CD14-positive monocyte (primary cell): ENCODE measurements at regions not wholly inside any gene's neighbourhood (a gene's known extent, or its start where the extent isn't known, plus 50 kb on each side); places are given as distances from the start of the nearest gene placed in this dataset.

Source experiments
- DNase-seq, 3 donors: peaks; one replicate each; pipeline ENCODE4 v3.0.0-alpha.2; 2011 to 2022
- H2AFZ ChIP-seq: 2 replicates; pipeline ENCODE4 v1.6.0; 2012; ENCODE audit warnings: mild to moderate bottlenecking, low read depth, low read length, inconsistent platforms; ENCODE audit not compliant: insufficient read depth, poor library complexity, severe bottlenecking
- H3K27ac ChIP-seq, 2 donors: 1 replicate in 1 of 2; 2 replicates in 1 of 2; pipeline ENCODE4 v1.5.1; 2012 to 2013; ENCODE audit warnings: low read length in 2 of 2, control low read depth in 1 of 2, inconsistent platforms in 1 of 2, low read depth in 1 of 2, mild to moderate bottlenecking in 1 of 2
- H3K27me3 ChIP-seq, 2 donors: one replicate each; pipeline versions ENCODE4 v1.6.0 to v1.6.1; 2011 to 2013; ENCODE audit warnings: low read length in 2 of 2; ENCODE audit not compliant: control insufficient read depth in 2 of 2, insufficient read depth in 2 of 2
- H3K36me3 ChIP-seq, 2 donors: replicated peaks in 1 of 2; 1 replicate in 1 of 2; 2 replicates in 1 of 2; pipeline versions ENCODE4 v1.5.1 to v1.6.1; 2012 to 2013; ENCODE audit warnings: low read length in 2 of 2, control low read depth in 1 of 2, inconsistent platforms in 1 of 2, mild to moderate bottlenecking in 1 of 2; ENCODE audit not compliant: insufficient read depth in 2 of 2, control insufficient read depth in 1 of 2
- H3K4me1 ChIP-seq, 2 donors: 1 replicate in 1 of 2; 2 replicates in 1 of 2; pipeline versions ENCODE4 v1.5.1 to v1.6.1; 2012 to 2013; ENCODE audit warnings: low read length in 2 of 2, control low read depth in 1 of 2, inconsistent platforms in 1 of 2, mild to moderate bottlenecking in 1 of 2, moderate library complexity in 1 of 2; ENCODE audit not compliant: insufficient read depth in 2 of 2, control insufficient read depth in 1 of 2
- H3K4me2 ChIP-seq: replicated peaks from 2 replicates; pipeline ENCODE3; 2012; ENCODE audit warnings: low read length, moderate library complexity, mild to moderate bottlenecking; ENCODE audit not compliant: poor library complexity, severe bottlenecking; ENCODE audit errors: extremely low read depth
- H3K4me3 ChIP-seq, 3 experiments: fragments of 200-600 bp in 1 of 3; sonication (generic) in 1 of 3; replicated peaks in 1 of 3; 1 replicate in 2 of 3; 2 replicates in 1 of 3; pipeline ENCODE4 v1.5.1; 2011 to 2013; ENCODE audit warnings: low read length in 3 of 3, mild to moderate bottlenecking in 3 of 3, control low read depth in 2 of 3, low read depth in 2 of 3, inconsistent platforms in 1 of 3, moderate library complexity in 1 of 3
- H3K79me2 ChIP-seq: 2 replicates; pipeline ENCODE4 v1.6.0; 2012; ENCODE audit warnings: mild to moderate bottlenecking, control low read depth, inconsistent platforms, low read length, moderate library complexity; ENCODE audit not compliant: insufficient read depth
- H3K9ac ChIP-seq: 2 replicates; pipeline ENCODE4 v1.6.0; 2017; ENCODE audit warnings: low read length, mild to moderate bottlenecking; ENCODE audit not compliant: insufficient read depth, poor library complexity, severe bottlenecking
- H3K9me3 ChIP-seq, 2 donors: replicated peaks in 1 of 2; 1 replicate in 1 of 2; 2 replicates in 1 of 2; pipeline versions ENCODE4 v1.5.1 to v1.6.1; 2012 to 2013; ENCODE audit warnings: low read length in 2 of 2, control low read depth in 1 of 2; ENCODE audit not compliant: control insufficient read depth in 1 of 2, insufficient read depth in 1 of 2
- H4K20me1 ChIP-seq: 2 replicates; pipeline ENCODE4 v1.6.0; 2012; ENCODE audit warnings: mild to moderate bottlenecking, low read length, control low read depth, moderate library complexity; ENCODE audit not compliant: insufficient read depth
- H3K27ac Mint-ChIP-seq, 7 donors: one replicate each; pipeline ENCODE4 v1.8.0; 2020; ENCODE audit warnings: mild to moderate bottlenecking in 7 of 7, mixed read lengths in 7 of 7, moderate library complexity in 6 of 7, inconsistent platforms in 2 of 7
- H3K27me3 Mint-ChIP-seq, 3 donors: one replicate each; pipeline ENCODE4 v1.8.0; 2021 to 2022; ENCODE audit warnings: low read depth in 3 of 3, mild to moderate bottlenecking in 3 of 3, mixed read lengths in 3 of 3, moderate library complexity in 3 of 3, inconsistent platforms in 1 of 3
- H3K36me3 Mint-ChIP-seq, 2 donors: one replicate each; pipeline ENCODE4 v1.8.0; 2020; ENCODE audit warnings: mixed read lengths in 2 of 2, inconsistent platforms in 1 of 2, mild to moderate bottlenecking in 1 of 2
- H3K4me1 Mint-ChIP-seq: one replicate; pipeline ENCODE4 v1.8.0; 2020; ENCODE audit warnings: mild to moderate bottlenecking, mixed read lengths
- H3K4me3 Mint-ChIP-seq, 2 donors: one replicate each; pipeline ENCODE4 v1.8.0; 2020; ENCODE audit warnings: mild to moderate bottlenecking in 2 of 2, mixed read lengths in 2 of 2, moderate library complexity in 1 of 2
- H3K9me3 Mint-ChIP-seq, 7 donors: one replicate each; pipeline ENCODE4 v1.8.0; 2020 to 2022; ENCODE audit warnings: mixed read lengths in 7 of 7, mild to moderate bottlenecking in 6 of 7, moderate library complexity in 6 of 7, inconsistent platforms in 2 of 7
- WGBS: methylation state at CpG from one replicate; pipeline ENCODE4 v1.1.5; 2013; ENCODE audit warnings: missing lambda C conversion rate; ENCODE audit not compliant: insufficient coverage; 5-methylcytosine and 5-hydroxymethylcytosine counted together
- intact Hi-C, 2 donors: fragments of 100-400 bp; cut with micrococcal nuclease; formaldehyde crosslinking; loops; one replicate each; pipeline versions ENCODE4 v1.15.0 to v1.15.1; 2023
- TF ChIP-seq, protein P1 (sequence below): fragments of 200-600 bp; IDR thresholded peaks from one replicate; pipeline ENCODE4 v1.8.0; 2022; ENCODE audit warnings: antibody characterized with exemption, mild to moderate bottlenecking

DNA sequence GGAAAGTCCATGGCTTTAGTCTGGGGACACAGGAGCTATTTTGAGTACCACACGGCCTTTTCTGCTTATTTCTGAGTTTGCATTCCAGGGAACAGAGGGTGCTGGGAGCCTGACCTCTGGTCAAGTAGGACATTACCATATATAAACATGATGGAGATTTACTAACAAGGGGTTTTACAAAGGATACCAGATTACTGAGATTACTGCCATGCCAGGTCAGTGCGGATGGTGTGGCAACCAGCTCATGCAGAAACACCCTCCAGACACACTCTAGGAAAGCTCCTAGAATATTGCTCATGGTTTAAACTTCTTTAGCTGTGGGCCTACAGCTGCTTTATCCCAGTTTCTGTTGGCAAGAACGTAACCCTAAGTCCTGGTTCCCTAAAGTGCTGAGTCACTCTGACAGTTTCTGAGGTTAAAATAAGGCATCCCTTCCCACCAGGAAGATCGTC lies 54.3 kb upstream of the AGTR1 start:
- H3K9me3 ChIP-seq = no peaks in the 10 kb centered on the region
- H3K4me1 Mint-ChIP-seq = peaks cover 11% of the 10 kb centered on the region
- intact Hi-C loops = no loop called here
- no peak overlapping the region for H3K9ac ChIP-seq
- peaks cover 0 to 4% of the 10 kb centered on the region in 2 donors for H3K4me1 ChIP-seq
- H3K36me3 Mint-ChIP-seq = no peaks in the 10 kb centered on the region
- no peaks in the 10 kb centered on the region for H4K20me1 ChIP-seq
- H3K27ac ChIP-seq = no peak overlapping the region
- H3K4me2 ChIP-seq = no peak overlapping the region
- no peak for DNase-seq
- no peaks in the 10 kb centered on the region for H3K79me2 ChIP-seq
- H3K27me3 ChIP-seq = no peaks in the 10 kb centered on the region
- no peaks in the 10 kb centered on the region for H3K36me3 ChIP-seq
- WGBS = 80% methylated on average over 3 of the region's 4 CpGs
- no peak overlapping the region for H2AFZ ChIP-seq
- H3K27me3 Mint-ChIP-seq = peaks cover 0 to 2% (median 0%) of the 10 kb centered on the region in 3 donors
- H3K4me3 ChIP-seq = no peak overlapping the region
- H3K9me3 Mint-ChIP-seq = no peaks in the 10 kb centered on the region
- no peak overlapping the region for H3K27ac Mint-ChIP-seq
- no peak overlapping the region for H3K4me3 Mint-ChIP-seq
- TF ChIP-seq, protein P1, sequence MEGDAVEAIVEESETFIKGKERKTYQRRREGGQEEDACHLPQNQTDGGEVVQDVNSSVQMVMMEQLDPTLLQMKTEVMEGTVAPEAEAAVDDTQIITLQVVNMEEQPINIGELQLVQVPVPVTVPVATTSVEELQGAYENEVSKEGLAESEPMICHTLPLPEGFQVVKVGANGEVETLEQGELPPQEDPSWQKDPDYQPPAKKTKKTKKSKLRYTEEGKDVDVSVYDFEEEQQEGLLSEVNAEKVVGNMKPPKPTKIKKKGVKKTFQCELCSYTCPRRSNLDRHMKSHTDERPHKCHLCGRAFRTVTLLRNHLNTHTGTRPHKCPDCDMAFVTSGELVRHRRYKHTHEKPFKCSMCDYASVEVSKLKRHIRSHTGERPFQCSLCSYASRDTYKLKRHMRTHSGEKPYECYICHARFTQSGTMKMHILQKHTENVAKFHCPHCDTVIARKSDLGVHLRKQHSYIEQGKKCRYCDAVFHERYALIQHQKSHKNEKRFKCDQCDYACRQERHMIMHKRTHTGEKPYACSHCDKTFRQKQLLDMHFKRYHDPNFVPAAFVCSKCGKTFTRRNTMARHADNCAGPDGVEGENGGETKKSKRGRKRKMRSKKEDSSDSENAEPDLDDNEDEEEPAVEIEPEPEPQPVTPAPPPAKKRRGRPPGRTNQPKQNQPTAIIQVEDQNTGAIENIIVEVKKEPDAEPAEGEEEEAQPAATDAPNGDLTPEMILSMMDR = no peak

DNA sequence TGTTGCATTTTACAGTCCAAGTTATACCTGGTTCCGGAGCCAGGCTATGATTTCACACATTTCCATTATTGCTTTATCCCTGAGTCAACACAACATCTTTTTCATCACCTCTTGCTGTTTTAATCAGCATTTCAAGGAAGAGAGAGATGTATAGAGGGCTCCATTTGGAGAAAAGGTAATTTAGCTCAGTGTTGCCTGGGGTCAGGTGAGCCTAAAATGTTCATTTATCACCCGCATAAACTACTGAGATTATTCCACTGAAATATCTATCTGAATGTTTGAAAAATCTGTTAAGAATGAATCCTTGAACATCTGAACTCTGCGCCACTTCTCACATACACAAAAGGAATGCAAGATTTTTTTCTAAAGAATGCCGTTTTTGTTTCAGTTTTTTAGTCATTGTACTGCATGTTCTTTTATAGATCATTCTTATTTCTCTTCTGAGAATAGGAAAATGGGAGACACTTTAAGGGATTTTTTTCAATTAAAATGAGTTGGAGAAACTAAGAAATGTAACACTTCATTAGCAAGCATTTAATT lies 51.5 kb upstream of the AGTR1 start:
- H3K36me3 Mint-ChIP-seq = no peaks in the 10 kb centered on the region
- intact Hi-C loops = no loop called here
- TF ChIP-seq, protein P1 = no peak
- Histone ChIP-seq H3K4me3 (no peak overlapping the region), H2AFZ (no peak overlapping the region), H3K27ac (no peak overlapping the region), H3K27me3 (no peaks in the 10 kb centered on the region), H3K9ac (no peak overlapping the region), H3K36me3 (no peaks in the 10 kb centered on the region), H3K4me1 (peaks cover 0 to 4% of the 10 kb centered on the region in 2 donors), H3K79me2 (no peaks in the 10 kb centered on the region), H3K9me3 (no peaks in the 10 kb centered on the region), H3K4me2 (no peak overlapping the region), H4K20me1 (no peaks in the 10 kb centered on the region)
- peaks cover 0 to 2% (median 0%) of the 10 kb centered on the region in 3 donors for H3K27me3 Mint-ChIP-seq
- H3K4me1 Mint-ChIP-seq = peaks cover 11% of the 10 kb centered on the region
- no peak overlapping the region for H3K4me3 Mint-ChIP-seq
- no peak for DNase-seq
- WGBS = no CpG with 5 or more reads among the region's 4 CpGs
- H3K27ac Mint-ChIP-seq = no peak overlapping the region
- peaks cover 0 to 1% (median 0%) of the 10 kb centered on the region in 7 donors for H3K9me3 Mint-ChIP-seq
